Stimulated activated CD4-positive, alpha-beta T cell treated with anti-CD3 and anti-CD28 coated beads, Interleukin-12 subunit alpha, Interleukin-12 subunit beta, amount 100 ng/mL, for 48 hours (primary cell): ENCODE measurements at regions not wholly inside any gene's neighbourhood (a gene's known extent, or its start where the extent isn't known, plus 50 kb on each side); places are given as distances from the start of the nearest gene placed in this dataset.
"Not testable (repeated sequence)": the region's sequence is repeated elsewhere in the genome, so short reads cannot be mapped to it uniquely, and the experiment has no call there.

ENCODE experiments used
- DNase-seq, 3 donors: peaks; one replicate each; pipeline ENCODE4 v3.0.0-alpha.2; 2020; ENCODE audit warnings: low read depth in 2 of 3, low spot score in 1 of 3

DNA sequence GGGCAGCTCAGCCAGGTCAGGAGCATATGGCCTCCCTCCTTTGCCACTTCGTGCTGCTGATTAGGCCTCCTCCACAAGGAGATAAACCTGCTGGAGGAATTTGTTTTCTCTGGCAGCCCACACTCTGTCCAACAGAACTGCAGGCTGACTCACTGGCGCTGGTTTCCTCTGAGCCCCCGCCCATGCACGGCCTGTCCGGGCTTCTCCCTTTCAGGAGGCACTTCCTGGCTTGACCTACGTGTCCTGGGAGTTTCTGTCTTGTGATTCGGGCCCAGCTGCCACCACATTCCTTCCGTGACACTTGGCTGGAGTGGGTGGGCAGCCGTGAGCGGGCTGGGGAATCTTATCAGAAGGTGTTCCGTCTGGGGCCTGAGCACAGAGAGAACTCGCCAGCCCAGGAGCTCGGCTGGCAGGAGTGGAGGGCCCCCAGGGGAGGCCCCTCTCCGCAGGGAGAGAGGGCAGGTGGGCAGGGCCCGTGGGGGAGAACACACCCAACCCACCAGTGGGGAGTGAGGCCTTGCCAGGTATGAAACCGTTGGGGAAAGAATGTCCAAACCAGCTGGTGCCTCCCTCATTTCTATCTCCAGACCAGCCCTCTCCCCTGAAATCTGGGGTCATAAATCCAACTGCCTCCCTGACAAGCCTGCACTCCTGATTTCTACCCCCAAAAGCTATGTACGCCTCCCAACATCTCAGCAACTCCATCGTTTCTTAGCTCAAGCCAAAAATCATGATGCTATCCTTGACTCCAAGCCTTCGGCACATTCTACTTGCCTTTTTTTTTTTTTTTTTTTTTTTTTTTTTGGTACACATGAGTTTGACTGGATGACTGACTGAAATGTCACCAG is 110.6 kb upstream of the MEF2A start:
- no peak for DNase-seq

GRCh38 chr15:99455789-99456160 is 110.0 kb upstream of the MEF2A start:
- DNase-seq = no peak

DNA sequence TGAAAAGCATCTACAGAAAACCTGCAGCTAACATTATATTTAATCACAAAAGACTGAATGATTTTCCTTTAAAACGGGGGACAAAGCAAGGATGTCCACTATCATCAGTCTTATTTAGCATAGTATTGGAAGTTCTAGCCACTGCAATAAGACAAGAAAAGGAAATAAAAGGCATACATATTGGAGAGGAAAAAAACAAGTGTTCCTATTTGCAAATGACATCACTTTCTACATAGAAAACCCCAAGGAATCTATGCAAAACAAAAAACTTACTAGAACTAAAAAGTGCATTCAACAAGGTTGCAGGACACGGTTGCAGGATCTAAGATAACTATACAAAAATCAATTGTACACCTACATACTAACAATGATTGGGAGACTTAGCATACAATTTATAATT is 101.6 kb upstream of the MEF2A start:
- no peak for DNase-seq

DNA sequence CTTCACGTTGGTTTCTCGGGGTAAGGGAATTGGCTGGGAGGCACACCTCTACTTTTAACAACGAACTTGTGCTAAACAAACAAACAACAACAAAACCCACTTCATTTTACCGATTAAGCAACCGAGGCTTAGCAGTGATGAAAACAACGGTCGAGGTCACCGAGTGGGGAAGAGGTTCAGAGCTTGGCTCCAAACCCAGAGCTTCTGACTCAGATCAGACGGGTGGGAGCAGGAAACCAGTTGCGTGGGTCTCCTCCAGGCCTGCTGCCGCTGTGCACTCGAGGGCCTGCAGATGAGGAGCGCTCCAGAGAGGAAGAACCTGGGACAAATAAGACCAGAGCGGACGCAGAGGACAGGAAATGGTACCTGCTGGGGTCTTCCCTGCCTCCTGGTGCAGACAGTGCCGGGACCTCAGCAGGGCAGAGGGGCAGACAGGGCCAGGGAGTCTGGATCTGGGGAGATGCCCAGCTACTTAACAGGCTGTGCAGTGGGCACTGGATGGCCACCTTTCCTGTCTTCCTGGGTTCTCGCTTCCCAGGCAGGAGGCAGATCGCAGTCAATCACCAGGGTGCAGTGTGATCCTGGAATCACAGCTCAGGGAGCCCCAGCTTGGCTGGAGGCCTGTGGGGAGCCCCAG is 99.0 kb upstream of the MEF2A start:
- DNase-seq = no peak

DNA sequence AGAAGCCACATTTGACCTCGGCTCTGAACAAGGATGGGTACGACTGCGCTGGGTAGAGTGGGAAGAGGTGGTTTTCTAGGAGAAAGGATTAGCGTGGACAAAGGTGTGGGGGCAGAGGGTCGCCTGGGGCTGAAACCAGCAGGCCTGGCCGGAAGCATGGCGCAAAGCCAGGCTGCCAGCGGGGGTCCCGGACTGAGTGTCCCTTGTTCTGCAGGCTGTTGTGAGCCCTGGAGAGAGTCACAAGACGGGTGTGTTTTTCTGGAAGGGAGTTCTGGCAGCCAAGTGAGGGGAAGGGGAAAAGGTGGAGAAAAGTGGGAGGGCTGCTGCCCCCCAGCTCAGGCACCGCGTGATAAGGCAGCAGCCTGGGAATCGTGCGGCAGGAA is 98.5 kb upstream of the MEF2A start:
- no peak for DNase-seq

GRCh38 chr15:99467853-99468464 is 97.8 kb upstream of the MEF2A start:
- no peak for DNase-seq

- DNase-seq = not testable (repeated sequence)
Measured at GRCh38 chr15:99470204-99470603, 95.6 kb upstream of the MEF2A start.

GRCh38 chr15:99472416-99473145 is 93.2 kb upstream of the MEF2A start:
- no peak for DNase-seq

DNA sequence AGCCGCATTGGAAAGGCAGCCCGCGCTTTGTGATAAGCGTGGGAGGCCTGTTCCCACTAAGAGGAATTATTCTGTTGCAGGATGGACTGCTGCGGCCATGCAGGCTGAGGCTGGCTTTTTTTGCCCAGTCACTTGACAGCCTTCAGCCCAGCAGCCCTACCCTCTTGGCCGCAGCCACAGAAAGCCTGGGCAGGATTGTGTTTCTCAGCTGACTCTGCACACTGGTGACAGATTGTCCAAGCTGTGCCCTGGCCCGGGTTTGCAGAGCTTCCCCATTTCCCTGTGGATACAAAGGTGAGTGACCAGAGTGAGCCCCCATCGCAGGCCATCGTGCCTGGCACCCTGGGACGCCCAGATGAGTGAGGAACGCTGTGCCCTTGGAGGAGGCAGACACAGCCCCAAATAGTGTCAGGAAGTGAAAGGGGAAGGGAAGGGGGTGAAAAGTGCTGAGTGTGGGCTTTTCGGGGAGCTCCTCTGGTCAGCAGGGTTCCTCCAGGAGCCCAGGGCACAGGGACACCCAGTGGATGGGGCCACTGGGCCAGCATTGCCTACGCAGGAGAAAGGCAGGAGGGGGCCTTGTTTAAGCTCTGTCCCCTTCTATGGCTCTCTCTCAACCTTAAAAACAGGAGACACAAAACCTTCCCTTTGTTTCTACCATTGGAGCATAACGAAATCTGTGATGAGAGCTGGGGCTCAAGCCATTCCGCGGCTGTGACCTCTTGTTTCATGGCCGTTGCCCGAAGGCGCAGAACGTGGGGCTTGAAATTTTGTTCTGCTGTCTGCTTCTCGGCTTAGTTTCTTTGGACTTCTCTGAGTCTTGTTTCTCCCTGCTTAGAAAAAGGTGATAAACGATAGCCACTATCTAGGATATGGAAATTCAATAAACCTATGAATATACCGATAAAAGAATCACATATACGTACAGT is 91.5 kb upstream of the MEF2A start:
- DNase-seq = no peak

DNA sequence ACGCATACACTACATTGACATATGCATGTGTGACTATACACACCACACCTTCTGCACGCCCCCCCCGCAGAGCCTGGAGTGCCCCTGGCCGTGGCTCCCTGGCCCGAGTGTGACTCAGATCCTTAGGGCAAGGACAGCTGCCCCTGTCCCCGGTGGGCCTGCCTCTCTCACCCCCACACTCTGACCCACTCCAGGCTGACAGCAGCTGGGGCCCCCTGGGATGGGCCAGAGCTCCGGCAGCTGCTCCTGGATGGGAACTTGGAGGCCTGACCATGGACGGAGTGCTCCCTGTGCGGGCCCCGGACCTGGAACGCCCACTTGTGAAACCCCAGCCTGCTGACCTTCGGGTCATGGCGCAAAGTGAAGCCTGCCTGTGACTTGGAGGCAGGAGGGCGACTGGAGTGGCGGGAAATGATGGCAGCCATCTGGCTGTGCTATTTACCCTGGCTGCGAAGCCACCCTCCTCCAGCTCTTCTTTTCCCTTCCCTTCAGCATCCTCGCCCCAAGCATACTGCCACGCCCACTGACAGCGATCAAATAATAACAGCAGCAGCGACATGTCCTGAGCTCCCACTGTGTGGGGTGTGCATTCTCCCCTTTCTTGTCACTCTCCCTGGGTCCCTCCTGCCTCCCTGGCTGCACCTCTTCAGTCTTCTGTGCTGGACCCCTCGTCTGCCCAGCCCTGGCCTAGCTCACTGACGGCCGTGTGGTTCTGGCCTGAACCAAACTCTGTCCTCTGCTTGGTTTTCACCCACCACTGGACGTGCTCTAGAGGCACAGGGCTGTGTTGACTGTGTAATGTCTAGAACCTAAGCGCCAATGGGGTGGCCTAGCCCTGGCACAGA is 90.7 kb upstream of the MEF2A start:
- no peak for DNase-seq

- no peak for DNase-seq
Measured at GRCh38 chr15:99475754-99476412, 89.9 kb upstream of the MEF2A start.

DNA sequence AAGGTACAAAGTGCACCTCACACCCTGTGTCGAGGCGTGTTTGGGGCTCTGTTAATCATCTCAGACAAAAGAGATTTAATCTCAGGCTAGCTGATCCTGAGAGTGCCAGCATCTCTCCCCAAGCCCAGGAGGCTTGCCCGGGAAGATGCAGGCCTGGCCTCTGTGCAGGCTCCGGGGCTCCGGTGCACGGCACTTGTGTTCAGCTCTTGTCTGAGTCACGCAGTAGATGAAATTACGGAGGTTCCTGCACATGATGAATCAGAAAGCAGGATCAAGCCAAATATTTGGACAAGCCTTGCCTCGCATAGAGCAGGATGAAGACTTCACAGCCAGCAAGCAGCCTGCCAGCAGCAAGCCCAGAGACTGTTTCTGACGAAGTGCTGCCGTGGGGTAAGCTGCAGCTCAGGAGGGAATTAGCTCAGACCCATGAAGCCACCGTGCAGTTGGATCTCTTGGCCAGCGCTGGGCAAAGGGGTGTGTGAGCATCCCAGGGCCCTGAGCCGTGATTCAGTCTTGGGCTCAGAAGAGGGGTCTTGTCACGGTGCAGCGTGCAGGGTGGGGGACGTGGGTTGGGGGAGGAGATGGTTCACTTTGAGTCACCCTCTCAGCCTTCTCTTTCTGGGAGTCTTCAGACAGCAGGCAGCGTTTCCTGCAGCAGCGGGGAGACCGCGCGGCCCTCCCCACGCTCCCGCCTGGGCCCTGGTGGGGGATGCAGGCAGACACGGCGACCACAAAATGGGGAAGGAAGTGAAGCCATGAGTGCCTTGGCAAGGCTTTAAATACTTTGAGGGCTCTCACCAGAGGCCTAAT is 89.2 kb upstream of the MEF2A start:
- no peak for DNase-seq

DNA sequence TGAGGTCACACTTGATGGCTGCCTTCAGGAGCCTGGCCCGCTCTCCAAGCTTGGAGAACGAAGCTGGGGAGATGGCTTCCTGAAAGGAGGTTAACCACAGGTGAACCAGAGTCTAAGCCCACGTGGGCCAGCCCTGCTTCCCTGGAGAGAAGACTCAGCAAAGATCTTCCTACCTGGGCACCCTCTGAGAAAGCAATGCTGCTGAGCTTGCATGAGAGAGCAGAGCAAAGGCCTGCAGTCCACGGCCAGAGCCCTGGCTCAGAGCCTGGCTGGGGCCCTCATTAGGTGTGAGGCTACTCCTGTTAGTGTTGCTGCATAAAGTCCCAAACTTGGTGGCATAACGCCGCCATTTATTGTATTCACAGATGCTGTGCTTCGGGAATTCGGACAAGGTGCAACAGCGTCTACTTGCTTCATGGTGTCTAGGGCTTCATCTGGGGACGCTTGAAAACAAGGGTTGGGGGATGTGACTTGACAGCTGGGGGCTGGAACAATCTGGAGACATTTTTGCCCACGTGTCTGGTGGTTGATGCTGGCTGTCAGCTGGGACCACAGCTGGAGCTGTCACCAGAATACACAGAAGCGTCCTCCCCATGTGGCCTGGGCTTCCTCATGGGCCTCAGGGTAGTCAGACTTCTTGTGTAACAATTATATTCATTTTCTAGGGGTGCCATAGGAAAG is 87.9 kb upstream of the MEF2A start:
- no peak for DNase-seq

GRCh38 chr15:99478977-99479376 is 86.8 kb upstream of the MEF2A start:
- DNase-seq = no peak

DNA sequence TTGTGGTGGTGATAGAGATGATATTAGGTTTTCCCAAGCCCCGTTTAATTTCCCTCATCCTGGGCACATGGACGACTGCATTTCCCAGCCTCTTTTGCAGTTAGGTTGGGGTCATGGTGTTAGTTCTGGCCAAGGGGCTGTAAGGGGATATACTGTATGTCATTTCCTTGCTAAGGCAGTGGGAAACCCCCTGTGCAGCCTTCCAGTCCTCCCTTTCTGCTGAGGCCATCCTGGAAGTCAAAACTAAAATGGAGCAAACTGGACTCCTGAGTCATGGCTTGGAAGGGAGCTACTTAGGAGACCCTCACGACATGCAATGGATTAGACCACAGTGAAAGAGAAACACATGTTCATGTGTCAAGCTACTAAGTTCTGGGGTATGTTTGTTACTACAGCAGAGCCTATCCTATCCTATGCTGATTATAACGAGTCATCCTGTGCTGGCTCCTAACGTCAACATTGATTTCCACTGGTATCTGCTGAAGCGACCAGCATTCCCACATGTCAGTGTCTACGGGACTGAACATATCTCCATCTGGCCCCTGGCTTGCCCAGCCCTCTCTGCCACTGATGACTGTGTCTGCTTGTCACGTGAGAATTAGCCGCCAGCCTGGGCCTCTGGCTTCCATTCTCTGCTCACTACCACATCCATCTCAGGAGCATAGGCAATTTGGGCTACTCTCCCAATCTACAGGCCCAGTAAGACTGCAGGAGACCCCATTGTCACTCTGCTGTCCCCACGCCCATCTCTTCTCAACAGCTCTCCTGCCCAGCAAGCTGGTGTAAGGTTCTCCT is 85.6 kb upstream of the MEF2A start:
- no peak for DNase-seq

DNA sequence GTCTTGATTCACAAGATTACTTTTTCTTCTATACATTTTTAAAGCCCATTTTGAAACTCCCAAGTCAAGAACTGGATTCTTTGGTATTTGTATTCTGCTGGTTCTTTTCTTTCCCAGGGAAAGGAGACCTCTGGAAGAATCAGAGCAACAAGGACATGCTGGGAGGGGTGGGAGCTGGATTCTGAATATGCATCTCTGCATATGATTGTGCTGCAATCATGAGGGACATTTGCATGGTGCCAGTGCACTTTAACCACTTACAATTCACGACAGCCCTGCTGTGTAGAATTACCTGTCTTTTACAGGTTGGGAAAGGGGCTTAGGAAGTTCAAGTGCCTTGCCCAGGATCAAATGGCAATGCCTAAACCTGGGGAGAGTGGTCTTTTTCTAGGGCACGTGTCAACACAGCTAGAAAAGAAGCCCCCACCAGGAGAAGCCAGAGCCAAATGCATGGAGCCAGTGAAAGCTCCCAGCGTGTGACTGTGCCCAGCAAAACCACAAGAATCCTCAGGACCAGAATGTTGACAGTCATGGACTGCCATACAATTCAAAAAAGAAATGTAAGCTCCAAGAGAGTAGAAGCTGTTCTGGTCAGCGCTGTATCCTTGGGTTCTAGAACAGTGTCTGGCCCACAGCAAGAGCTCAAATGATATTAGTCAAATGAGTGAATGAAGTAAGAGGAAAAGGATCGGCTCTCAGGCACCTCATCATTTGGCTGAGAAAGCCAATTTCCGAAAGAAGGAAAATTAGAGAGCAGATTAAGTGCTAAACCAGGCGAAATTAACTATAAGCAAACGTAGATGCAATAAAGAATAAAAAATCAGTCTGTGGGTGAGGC is 84.5 kb upstream of the MEF2A start:
- no peak for DNase-seq
